Spleen (tissue), 11 donors: ENCODE measurements at regions not wholly inside any gene's neighbourhood (a gene's known extent, or its start where the extent isn't known, plus 50 kb on each side); places are given as distances from the start of the nearest gene placed in this dataset.
"Not testable (repeated sequence)": the region's sequence is repeated elsewhere in the genome, so short reads cannot be mapped to it uniquely, and the experiment has no call there.

Source experiments
- DNase-seq: peaks from one replicate; pipeline ENCODE4 v3.0.0-alpha.2; 2020
- H3K27ac ChIP-seq, 8 donors: fragments of 200-600 bp; sonication (generic) in 7 of 8; 1 replicate in 4 of 8; 2 replicates in 4 of 8; pipeline versions ENCODE4 v1.5.0 to v1.8.0; 2016 to 2021; ENCODE audit warnings: inconsistent platforms in 4 of 8, mild to moderate bottlenecking in 4 of 8, moderate library complexity in 1 of 8
- H3K27me3 ChIP-seq, 7 donors: fragments of 200-600 bp; sonication (generic) in 6 of 7; replicated peaks in 1 of 7; 1 replicate in 4 of 7; 2 replicates in 3 of 7; pipeline versions ENCODE4 v1.5.0 to v1.8.0; 2016 to 2021; ENCODE audit warnings: inconsistent platforms in 3 of 7, mild to moderate bottlenecking in 1 of 7
- H3K36me3 ChIP-seq, 6 donors: fragments of 200-600 bp; sonication (generic) in 5 of 6; 1 replicate in 4 of 6; 2 replicates in 2 of 6; pipeline versions ENCODE4 v1.5.0 to v1.8.0; 2016 to 2021; ENCODE audit warnings: inconsistent platforms in 2 of 6
- H3K4me1 ChIP-seq, 6 donors: fragments of 200-600 bp; sonication (generic) in 5 of 6; 1 replicate in 3 of 6; 2 replicates in 3 of 6; pipeline versions ENCODE4 v1.5.0 to v1.8.0; 2016 to 2021; ENCODE audit warnings: inconsistent platforms in 3 of 6
- H3K4me3 ChIP-seq, 8 donors: fragments of 200-600 bp; sonication (generic) in 7 of 8; 1 replicate in 4 of 8; 2 replicates in 4 of 8; pipeline versions ENCODE4 v1.5.0 to v1.8.0; 2016 to 2021; ENCODE audit warnings: inconsistent platforms in 4 of 8, mild to moderate bottlenecking in 4 of 8, moderate library complexity in 2 of 8
- H3K9me3 ChIP-seq, 8 donors: fragments of 200-600 bp; sonication (generic) in 7 of 8; 1 replicate in 4 of 8; 2 replicates in 4 of 8; pipeline versions ENCODE4 v1.5.0 to v1.8.0; 2016 to 2021; ENCODE audit warnings: inconsistent platforms in 4 of 8
- CTCF ChIP-seq, 11 experiments: fragments of 200-600 bp in 7 of 11; fragments of 450-650 bp in 4 of 11; sonication (generic) in 4 of 11; IDR thresholded peaks in 8 of 11; conservative IDR thresholded peaks in 3 of 11; 1 replicate in 7 of 11; 2 replicates in 4 of 11; pipeline versions ENCODE4 v1.4.0 to v1.8.0; 2016 to 2021; ENCODE audit warnings: antibody characterized with exemption in 11 of 11, inconsistent platforms in 4 of 11, mild to moderate bottlenecking in 1 of 11
- POLR2A ChIP-seq, 3 donors: fragments of 450-650 bp; IDR thresholded peaks; one replicate each; pipeline ENCODE4 v1.5.1; 2017; ENCODE audit warnings: antibody characterized with exemption in 3 of 3, mild to moderate bottlenecking in 1 of 3
- POLR2AphosphoS5 ChIP-seq, 3 donors: sonication (generic); formaldehyde crosslinking; IDR thresholded peaks; one replicate each; pipeline ENCODE4 v1.5.1; 2017; ENCODE audit warnings: antibody characterized with exemption in 3 of 3
- WGBS, 5 donors: extraction: QIAGEN DNeasy Blood & Tissue Kit in 3 of 5; methylation state at CpG; one replicate each; pipeline versions ENCODE4 v1.1.5 to v1.1.7; 2013 to 2018; 5-methylcytosine and 5-hydroxymethylcytosine counted together
- intact Hi-C: fragments of 100-400 bp; cut with DNase I; formaldehyde crosslinking; loops from one replicate; pipeline ENCODE4 v1.15.0; 2023; ENCODE audit warnings: low total_unique reads
- donor health status: healthy with polysubstance abuse.
- donor health status: DM: no; HTN: no; CAD: no; lungs with moderate emphysema.
- donor health status: DM: no; HTN: no; CAD: no.
- donor health status: Bipolar disorder and iron deficiency.
- donor health status: healthy.
- donor health status: DM: no; HTN: no; CAD: no.
- donor health status: DM: yes; HTN: yes; CAD: no.

GRCh38 chr6:164085091-164086075 lies 670.9 kb downstream of the QKI start:
- no peak for TF ChIP-seq POLR2A (IDR thresholded peaks at IDR 0.05)
- no peak for TF ChIP-seq CTCF (IDR thresholded peaks at IDR 0.05 in 8 of 11, conservative IDR thresholded peaks at IDR 0.05 in 3 of 11)
- peak; percentile 31 to 55 (median 32) for TF ChIP-seq POLR2AphosphoS5 (IDR thresholded peaks at IDR 0.05)

DNA sequence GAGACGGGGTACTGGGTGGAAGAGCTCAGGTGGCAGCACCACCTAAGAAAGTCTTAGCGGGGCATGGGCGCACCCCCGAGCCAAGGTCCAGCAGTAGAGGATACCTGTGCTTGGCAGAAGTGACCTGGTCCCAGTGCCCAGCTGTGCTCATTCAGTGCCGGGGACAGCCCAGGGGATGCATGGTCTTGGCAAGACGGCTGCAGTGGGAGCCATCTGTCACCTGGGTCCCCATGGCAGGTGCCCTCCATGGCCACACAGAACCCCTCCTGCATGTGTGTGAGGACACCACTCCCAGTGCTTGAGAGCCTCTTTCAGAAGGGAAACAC lies 664.7 kb downstream of the QKI start:
- TF ChIP-seq CTCF (IDR thresholded peaks at IDR 0.05 in 8 of 11, conservative IDR thresholded peaks at IDR 0.05 in 3 of 11) (no peak), POLR2AphosphoS5 (IDR thresholded peaks at IDR 0.05) (no peak), POLR2A (IDR thresholded peaks at IDR 0.05) (no peak)
- Histone ChIP-seq H3K27ac (no peak overlapping the region), H3K36me3 (no peaks in the 10 kb centered on the region), H3K4me3 (no peak overlapping the region), H3K9me3 (no peaks in the 10 kb centered on the region), H3K4me1 (no peaks in the 10 kb centered on the region), H3K27me3 (no peaks in the 10 kb centered on the region)
- no peak for DNase-seq
- 85 to 97% (median 95%) methylated on average over 6 of the region's 6 CpGs for WGBS, 5 donors
- intact Hi-C loops, result no loop called here

More at GRCh38 chr6:164085091-164086075, 670.9 kb downstream of the QKI start:
- intact Hi-C loops, result no loop called here
- H3K27me3 ChIP-seq, result no peaks in the 10 kb centered on the region
- no peaks in the 10 kb centered on the region for H3K9me3 ChIP-seq
- peak; percentile 76 for DNase-seq
- H3K4me3 ChIP-seq, result peak overlapping the region in 2 of 8 donors; percentile 3 to 45
- H3K4me1 ChIP-seq, result peaks cover 0 to 18% (median 5%) of the 10 kb centered on the region in 6 donors
- no peaks in the 10 kb centered on the region for H3K36me3 ChIP-seq
- H3K27ac ChIP-seq, result peak overlapping the region; percentile 51 to 83 (median 77)
- WGBS, 5 donors, result 57 to 80% (median 69%) methylated on average over 33 of the region's 33 CpGs

GRCh38 chr6:164078532-164079274 lies 664.2 kb downstream of the QKI start:
- WGBS, 5 donors, result 73 to 78% (median 76%) methylated on average over 10 of the region's 10 CpGs
- Histone ChIP-seq H3K9me3 (no peaks in the 10 kb centered on the region), H3K4me1 (no peaks in the 10 kb centered on the region), H3K4me3 (no peak overlapping the region), H3K36me3 (no peaks in the 10 kb centered on the region), H3K27me3 (no peaks in the 10 kb centered on the region), H3K27ac (no peak overlapping the region)
- DNase-seq, result no peak
- intact Hi-C loops, result no loop called here
- no peak for TF ChIP-seq POLR2AphosphoS5 (IDR thresholded peaks at IDR 0.05)
- TF ChIP-seq POLR2A (IDR thresholded peaks at IDR 0.05), result no peak
- TF ChIP-seq CTCF (IDR thresholded peaks at IDR 0.05 in 8 of 11, conservative IDR thresholded peaks at IDR 0.05 in 3 of 11), result no peak

GRCh38 chr6:164076818-164077532 lies 662.5 kb downstream of the QKI start:
- H3K4me3 ChIP-seq, intact Hi-C loops, H3K36me3 ChIP-seq, H3K9me3 ChIP-seq, H3K4me1 ChIP-seq, H3K27ac ChIP-seq, H3K27me3 ChIP-seq, DNase-seq: not testable (repeated sequence)
- 65 to 84% (median 66%) methylated on average over 3 of the region's 3 CpGs for WGBS, 5 donors
